SU-DHL-6 (cell line): ENCODE measurements at regions not wholly inside any gene's neighbourhood (a gene's known extent, or its start where the extent isn't known, plus 50 kb on each side); places are given as distances from the start of the nearest gene placed in this dataset.

Experiments
- H2AFZ ChIP-seq: fragments of 200-600 bp; sonication (generic); 2 replicates; pipeline ENCODE4 v1.6.1; 2014; ENCODE audit warnings: low read depth, mild to moderate bottlenecking, moderate library complexity, mixed read lengths, antibody characterized with exemption, low read length; ENCODE audit not compliant: severe bottlenecking
- H3F3A ChIP-seq: fragments of 200-600 bp; shearing (Covaris generic); 2 replicates; pipeline ENCODE4 v1.6.0; 2016; ENCODE audit warnings: antibody characterized with exemption, mild to moderate bottlenecking; ENCODE audit not compliant: insufficient read depth
- H3K27ac ChIP-seq: fragments of 200-600 bp; sonication (generic); 2 replicates; pipeline ENCODE4 v1.5.1; 2016; ENCODE audit warnings: low read depth, mild to moderate bottlenecking, low read length, moderate library complexity, mixed read lengths
- H3K27me3 ChIP-seq: fragments of 200-600 bp; sonication (generic), shearing (Covaris generic); 2 replicates; pipeline ENCODE4 v1.6.0; 2014; ENCODE audit warnings: mild to moderate bottlenecking, low read length
- H3K36me3 ChIP-seq: fragments of 200-600 bp; sonication (generic); 2 replicates; pipeline ENCODE4 v1.6.1; 2014; ENCODE audit warnings: mild to moderate bottlenecking, low read length, mixed read lengths
- H3K4me2 ChIP-seq: fragments of 300-600, 200-600 bp; shearing (Covaris generic), sonication (generic); 2 replicates; pipeline ENCODE4 v1.6.0; 2014; ENCODE audit warnings: low read length, low read depth, mild to moderate bottlenecking; ENCODE audit not compliant: poor library complexity, severe bottlenecking
- H3K4me3 ChIP-seq: fragments of 200-600 bp; sonication (generic); 2 replicates; pipeline ENCODE4 v1.5.1; 2014; ENCODE audit warnings: antibody characterized with exemption, low read length, mild to moderate bottlenecking, mixed read lengths; ENCODE audit not compliant: insufficient read depth, poor library complexity, severe bottlenecking
- H3K79me2 ChIP-seq: fragments of 200-600 bp; sonication (generic); 2 replicates; pipeline ENCODE4 v1.6.1; 2014; ENCODE audit warnings: mild to moderate bottlenecking, low read length, moderate library complexity; ENCODE audit not compliant: insufficient read depth
- H3K9ac ChIP-seq: fragments of 200-600 bp; sonication (generic); 2 replicates; pipeline ENCODE4 v1.7.0; 2014; ENCODE audit warnings: mild to moderate bottlenecking, low read length
- H3K9me2 ChIP-seq: fragments of 200-600 bp; sonication (generic); replicated peaks from 2 replicates; pipeline ENCODE4 v1.6.1; 2014; ENCODE audit warnings: low read length; ENCODE audit not compliant: insufficient read depth
- H3K9me3 ChIP-seq: fragments of 200-600 bp; sonication (generic); 2 replicates; pipeline ENCODE4 v1.6.1; 2014; ENCODE audit warnings: low read length, mixed read lengths; ENCODE audit not compliant: insufficient read depth
- H4K20me1 ChIP-seq: fragments of 200-600 bp; sonication (generic); 2 replicates; pipeline ENCODE4 v1.6.1; 2014; ENCODE audit warnings: low read depth, mild to moderate bottlenecking, antibody characterized with exemption, low read length, moderate library complexity, mixed read lengths
- EZH2phosphoT487 ChIP-seq: fragments of 200-600 bp; sonication (generic), shearing (Covaris generic); conservative IDR thresholded peaks from 2 replicates; pipeline ENCODE4 v1.6.1; 2018; ENCODE audit warnings: mild to moderate bottlenecking, antibody characterized with exemption, low read length, moderate library complexity, mixed read lengths
- TF ChIP-seq, protein P1 (sequence below): fragments of 200-600 bp; sonication (generic); IDR thresholded peaks from one replicate; pipeline ENCODE4 v1.5.1; 2017; ENCODE audit warnings: antibody characterized with exemption, mild to moderate bottlenecking, low read length, moderate library complexity; ENCODE audit not compliant: insufficient read depth, poor library complexity, severe bottlenecking

GRCh38 chr5:6248132-6248531 is 130.2 kb downstream of the MED10 start:
- no peaks in the 10 kb centered on the region for H3K9me3 ChIP-seq
- H3K27ac ChIP-seq: no peak overlapping the region
- TF ChIP-seq, protein P1, sequence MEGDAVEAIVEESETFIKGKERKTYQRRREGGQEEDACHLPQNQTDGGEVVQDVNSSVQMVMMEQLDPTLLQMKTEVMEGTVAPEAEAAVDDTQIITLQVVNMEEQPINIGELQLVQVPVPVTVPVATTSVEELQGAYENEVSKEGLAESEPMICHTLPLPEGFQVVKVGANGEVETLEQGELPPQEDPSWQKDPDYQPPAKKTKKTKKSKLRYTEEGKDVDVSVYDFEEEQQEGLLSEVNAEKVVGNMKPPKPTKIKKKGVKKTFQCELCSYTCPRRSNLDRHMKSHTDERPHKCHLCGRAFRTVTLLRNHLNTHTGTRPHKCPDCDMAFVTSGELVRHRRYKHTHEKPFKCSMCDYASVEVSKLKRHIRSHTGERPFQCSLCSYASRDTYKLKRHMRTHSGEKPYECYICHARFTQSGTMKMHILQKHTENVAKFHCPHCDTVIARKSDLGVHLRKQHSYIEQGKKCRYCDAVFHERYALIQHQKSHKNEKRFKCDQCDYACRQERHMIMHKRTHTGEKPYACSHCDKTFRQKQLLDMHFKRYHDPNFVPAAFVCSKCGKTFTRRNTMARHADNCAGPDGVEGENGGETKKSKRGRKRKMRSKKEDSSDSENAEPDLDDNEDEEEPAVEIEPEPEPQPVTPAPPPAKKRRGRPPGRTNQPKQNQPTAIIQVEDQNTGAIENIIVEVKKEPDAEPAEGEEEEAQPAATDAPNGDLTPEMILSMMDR: no peak
- no peak for TF ChIP-seq EZH2phosphoT487
- H3K9ac ChIP-seq: no peak overlapping the region
- H3K79me2 ChIP-seq: no peaks in the 10 kb centered on the region
- H2AFZ ChIP-seq: no peak overlapping the region
- no peaks in the 10 kb centered on the region for H3K36me3 ChIP-seq
- no peaks in the 10 kb centered on the region for H3K9me2 ChIP-seq
- no peak overlapping the region for H3K4me3 ChIP-seq
- H3K4me2 ChIP-seq: no peak overlapping the region
- H3K27me3 ChIP-seq: no peaks in the 10 kb centered on the region
- no peaks in the 10 kb centered on the region for H4K20me1 ChIP-seq
- H3F3A ChIP-seq: no peaks in the 10 kb centered on the region

DNA sequence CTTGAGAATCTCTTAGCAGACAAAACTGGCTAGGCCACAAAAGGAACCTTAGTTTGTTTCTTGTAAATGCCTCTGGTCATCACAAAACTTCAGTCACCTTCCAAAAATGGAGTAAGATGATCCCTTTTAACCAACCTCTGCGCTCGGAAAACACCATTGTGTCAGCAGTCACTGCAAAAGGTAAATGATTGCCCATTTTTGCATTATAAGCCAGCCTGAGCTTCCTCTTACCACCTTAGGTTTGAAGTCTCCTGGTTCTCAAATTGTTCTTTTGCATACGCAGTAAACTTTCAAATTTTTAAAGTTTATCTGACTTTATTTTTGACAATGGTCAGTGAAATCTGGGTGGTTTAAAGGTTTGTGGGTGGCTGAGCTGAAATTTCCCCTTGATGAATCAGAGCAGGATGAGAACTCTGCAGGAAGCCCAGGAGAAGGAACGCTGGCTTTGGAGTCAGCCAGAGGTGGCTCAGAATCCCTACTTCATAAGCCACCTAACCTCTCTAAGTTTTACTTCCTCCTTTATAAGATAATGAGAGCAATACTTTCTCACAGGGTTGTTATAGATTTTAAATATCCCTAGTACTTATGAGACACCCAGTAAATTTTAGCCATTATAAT is 131.4 kb downstream of the MED10 start:
- H3K4me2 ChIP-seq: no peak overlapping the region
- TF ChIP-seq, protein P1: no peak
- no peak for TF ChIP-seq EZH2phosphoT487
- no peaks in the 10 kb centered on the region for H3K36me3 ChIP-seq
- H3F3A ChIP-seq: no peaks in the 10 kb centered on the region
- H4K20me1 ChIP-seq: no peaks in the 10 kb centered on the region
- H3K4me3 ChIP-seq: no peak overlapping the region
- H3K9ac ChIP-seq: no peak overlapping the region
- no peaks in the 10 kb centered on the region for H3K27me3 ChIP-seq
- no peaks in the 10 kb centered on the region for H3K9me3 ChIP-seq
- no peaks in the 10 kb centered on the region for H3K9me2 ChIP-seq
- H3K79me2 ChIP-seq: no peaks in the 10 kb centered on the region
- no peak overlapping the region for H2AFZ ChIP-seq
- H3K27ac ChIP-seq: no peak overlapping the region

DNA sequence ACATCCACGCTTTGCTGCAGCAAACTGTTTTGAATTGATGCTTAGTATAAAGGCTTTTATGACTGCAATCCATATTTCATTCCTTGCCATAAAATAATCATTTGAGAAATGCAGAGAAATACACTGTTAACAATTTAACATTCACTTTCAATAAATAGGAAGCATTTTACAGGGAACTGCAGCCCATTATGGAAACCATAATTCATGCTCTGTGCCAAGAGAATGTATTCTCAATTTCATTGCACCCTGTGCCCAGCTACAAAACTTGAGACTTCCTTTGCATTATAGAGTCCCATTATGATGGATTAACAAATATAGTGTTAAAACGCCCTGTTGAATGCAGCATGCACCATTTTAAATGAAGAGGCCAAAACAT is 134.0 kb downstream of the MED10 start:
- H3K27ac ChIP-seq: no peak overlapping the region
- no peak overlapping the region for H3K4me2 ChIP-seq
- no peaks in the 10 kb centered on the region for H3F3A ChIP-seq
- no peak overlapping the region for H2AFZ ChIP-seq
- no peaks in the 10 kb centered on the region for H3K36me3 ChIP-seq
- H3K9ac ChIP-seq: no peak overlapping the region
- H3K4me3 ChIP-seq: no peak overlapping the region
- no peak for TF ChIP-seq EZH2phosphoT487
- TF ChIP-seq, protein P1: no peak
- no peaks in the 10 kb centered on the region for H4K20me1 ChIP-seq
- H3K27me3 ChIP-seq: no peaks in the 10 kb centered on the region
- no peaks in the 10 kb centered on the region for H3K9me2 ChIP-seq
- H3K9me3 ChIP-seq: no peaks in the 10 kb centered on the region
- no peaks in the 10 kb centered on the region for H3K79me2 ChIP-seq
